AG09309 (cell line): ENCODE measurements at regions not wholly inside any gene's neighbourhood (a gene's known extent, or its start where the extent isn't known, plus 50 kb on each side); places are given as distances from the start of the nearest gene placed in this dataset.

Experiments
- DNase-seq: peaks from one replicate; pipeline ENCODE4 v3.0.0-alpha.2; 2010; ENCODE audit warnings: low read depth
- H3K4me3 ChIP-seq: 2 replicates; pipeline ENCODE4 v1.5.1; 2011; ENCODE audit warnings: mild to moderate bottlenecking, low read depth, low read length, moderate library complexity; ENCODE audit not compliant: control insufficient read depth
- TF ChIP-seq, protein P1 (sequence below): IDR thresholded peaks from 2 replicates; pipeline ENCODE4 v1.5.1; 2011; ENCODE audit warnings: mild to moderate bottlenecking, low read depth, low read length, inconsistent platforms; ENCODE audit not compliant: insufficient read depth, control insufficient read depth; ENCODE audit errors: missing control alignments

DNA sequence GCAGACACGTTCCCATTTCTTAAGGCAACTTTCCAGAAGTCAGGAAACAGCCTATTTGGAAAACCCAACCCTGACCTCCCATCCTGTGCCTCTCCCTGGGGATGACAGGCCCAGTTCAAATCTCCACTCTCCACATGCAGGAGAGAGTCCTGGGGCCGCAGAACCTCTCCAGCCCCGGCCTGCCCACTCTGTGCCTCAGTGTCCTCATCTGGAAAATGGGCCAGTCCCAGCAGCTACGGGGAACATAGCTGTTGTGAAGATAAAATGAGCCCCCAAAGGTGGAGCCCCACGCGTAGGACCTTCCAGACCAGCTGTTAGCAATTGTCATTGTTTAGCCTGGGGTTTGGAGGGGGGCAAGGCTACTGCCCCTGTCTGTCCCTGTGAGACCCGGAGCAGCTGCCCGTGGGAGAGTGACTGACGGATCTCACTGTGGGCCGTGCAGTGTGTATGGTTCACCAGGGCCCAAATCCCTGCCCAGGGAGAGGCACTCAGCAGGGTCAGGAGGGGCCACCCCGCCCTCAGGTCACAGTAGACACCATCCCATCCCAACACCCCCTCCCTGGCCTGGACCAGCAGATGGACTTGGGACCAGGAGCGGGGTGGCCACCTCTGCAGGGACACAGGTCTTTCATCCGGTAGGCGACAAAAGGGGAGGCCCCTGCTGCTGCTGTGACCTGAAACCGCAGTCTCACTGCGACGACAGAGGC lies 145.9 kb downstream of the CTTN start:
- H3K4me3 ChIP-seq, result no peak overlapping the region
- DNase-seq, result no peak
- TF ChIP-seq, protein P1, sequence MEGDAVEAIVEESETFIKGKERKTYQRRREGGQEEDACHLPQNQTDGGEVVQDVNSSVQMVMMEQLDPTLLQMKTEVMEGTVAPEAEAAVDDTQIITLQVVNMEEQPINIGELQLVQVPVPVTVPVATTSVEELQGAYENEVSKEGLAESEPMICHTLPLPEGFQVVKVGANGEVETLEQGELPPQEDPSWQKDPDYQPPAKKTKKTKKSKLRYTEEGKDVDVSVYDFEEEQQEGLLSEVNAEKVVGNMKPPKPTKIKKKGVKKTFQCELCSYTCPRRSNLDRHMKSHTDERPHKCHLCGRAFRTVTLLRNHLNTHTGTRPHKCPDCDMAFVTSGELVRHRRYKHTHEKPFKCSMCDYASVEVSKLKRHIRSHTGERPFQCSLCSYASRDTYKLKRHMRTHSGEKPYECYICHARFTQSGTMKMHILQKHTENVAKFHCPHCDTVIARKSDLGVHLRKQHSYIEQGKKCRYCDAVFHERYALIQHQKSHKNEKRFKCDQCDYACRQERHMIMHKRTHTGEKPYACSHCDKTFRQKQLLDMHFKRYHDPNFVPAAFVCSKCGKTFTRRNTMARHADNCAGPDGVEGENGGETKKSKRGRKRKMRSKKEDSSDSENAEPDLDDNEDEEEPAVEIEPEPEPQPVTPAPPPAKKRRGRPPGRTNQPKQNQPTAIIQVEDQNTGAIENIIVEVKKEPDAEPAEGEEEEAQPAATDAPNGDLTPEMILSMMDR, result no peak

DNA sequence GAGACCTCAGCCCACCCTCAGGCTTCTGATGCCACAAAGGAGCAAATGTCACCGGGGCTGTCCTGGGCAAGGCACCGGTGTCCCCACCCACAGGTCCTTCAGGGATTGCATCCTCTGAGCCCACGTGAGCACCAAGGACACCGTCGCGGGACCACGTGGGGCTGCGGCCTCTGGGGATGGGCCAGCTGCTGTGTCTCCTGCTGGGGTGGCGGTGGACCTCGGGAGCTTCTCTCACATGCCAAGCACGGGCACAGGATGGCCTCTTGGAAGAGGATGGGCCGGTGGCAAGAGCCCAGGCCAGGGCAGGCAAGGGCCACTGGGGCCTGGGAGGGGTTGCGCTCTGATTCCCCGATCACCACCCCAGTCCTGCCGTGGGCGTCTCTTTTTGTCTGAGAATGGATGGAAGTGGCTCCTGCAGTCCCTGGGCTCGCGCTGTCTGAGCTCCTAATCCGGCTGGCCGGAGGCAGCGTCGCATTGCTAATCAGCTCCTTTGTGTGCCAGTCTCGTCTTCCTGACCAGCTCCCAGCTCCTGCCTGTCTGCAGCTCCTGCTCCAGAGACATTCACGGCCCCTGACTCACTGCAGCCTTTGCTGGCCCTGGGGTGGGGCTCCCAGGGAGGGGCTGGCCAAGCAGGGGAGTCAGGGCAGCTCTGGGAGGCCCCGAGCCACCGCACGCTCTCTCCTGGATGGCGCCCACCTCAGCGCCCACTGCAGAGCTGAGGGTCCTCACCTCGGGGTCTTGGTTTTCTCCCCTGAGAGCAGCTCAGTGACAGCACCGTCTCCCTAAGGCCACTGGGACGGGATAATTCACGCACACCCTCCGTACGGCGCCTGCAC lies 146.7 kb downstream of the CTTN start:
- no peak overlapping the region for H3K4me3 ChIP-seq
- TF ChIP-seq, protein P1, result no peak
- no peak for DNase-seq

DNA sequence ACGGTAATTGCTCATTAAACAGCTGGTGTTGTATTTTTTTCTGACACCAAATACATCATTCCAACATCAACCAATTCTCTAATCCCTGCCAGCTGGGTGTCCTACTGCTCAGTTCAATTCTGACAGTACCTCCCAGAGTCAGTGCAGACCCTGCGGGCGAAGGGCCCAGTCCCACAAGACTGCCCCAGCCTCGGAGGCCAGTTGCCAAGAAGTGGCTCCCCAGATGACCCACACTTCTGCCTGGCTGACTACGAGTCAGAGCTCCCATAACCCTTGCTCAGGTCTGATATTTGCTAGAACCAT lies 147.2 kb downstream of the CTTN start:
- no peak overlapping the region for H3K4me3 ChIP-seq
- TF ChIP-seq, protein P1, result no peak
- DNase-seq, result no peak

DNA sequence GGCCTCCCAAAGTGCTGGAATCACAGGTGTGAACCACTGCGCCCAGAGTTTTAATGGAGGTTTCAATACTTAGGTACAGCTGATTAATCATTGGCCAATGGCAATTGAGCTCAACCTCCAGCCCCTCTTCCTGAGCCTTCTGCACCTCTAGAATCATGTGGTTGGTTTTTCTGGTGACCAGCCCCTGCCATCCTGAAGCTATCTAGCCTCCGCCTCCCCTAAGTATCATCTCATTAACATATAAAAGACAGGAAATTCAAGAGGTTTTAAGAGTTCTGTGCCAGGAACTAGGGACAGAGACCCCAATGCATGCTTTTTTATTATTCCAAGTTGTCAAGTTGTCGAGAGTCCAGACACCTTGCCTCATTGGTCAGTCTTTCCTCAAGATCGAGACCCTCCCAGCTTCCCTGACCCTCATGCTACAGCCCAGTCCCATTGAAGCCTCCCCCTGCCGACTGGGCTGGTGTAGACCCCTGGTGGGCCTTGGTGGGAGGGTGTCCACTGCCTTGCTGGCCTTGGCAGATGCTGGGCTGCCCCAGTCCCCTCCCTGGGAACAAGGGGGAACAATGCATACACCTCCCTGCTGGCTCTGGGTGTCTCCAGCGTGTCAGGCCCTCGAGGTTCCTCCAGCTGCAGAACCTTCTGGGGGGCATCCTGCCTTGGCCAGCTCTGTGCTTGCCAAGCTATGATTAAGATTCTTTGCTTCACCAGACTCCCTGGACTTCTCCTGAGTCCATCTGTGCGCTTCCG lies 148.0 kb downstream of the CTTN start:
- TF ChIP-seq, protein P1, result no peak
- no peak overlapping the region for H3K4me3 ChIP-seq
- no peak for DNase-seq

DNA sequence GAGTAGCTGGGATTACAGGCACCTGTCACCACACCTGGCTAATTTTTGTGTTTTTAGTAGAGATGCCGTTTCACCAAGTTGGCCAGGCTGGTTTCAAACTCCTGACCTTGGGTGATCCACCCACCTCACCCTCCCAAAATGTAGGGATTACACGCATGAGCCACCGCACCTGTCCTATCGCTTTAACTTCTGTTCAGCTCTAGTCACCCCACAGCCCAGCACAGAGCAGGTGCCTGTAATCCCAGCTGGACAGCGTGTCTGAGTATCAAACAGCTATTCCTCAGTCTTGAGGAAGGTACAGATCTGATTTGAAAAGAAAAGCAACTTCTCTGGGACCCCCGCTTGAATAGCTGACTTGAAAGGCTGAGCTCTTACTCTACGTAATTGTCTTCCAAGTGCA lies 149.1 kb downstream of the CTTN start:
- H3K4me3 ChIP-seq, result no peak overlapping the region
- no peak for DNase-seq
- TF ChIP-seq, protein P1, result no peak

DNA sequence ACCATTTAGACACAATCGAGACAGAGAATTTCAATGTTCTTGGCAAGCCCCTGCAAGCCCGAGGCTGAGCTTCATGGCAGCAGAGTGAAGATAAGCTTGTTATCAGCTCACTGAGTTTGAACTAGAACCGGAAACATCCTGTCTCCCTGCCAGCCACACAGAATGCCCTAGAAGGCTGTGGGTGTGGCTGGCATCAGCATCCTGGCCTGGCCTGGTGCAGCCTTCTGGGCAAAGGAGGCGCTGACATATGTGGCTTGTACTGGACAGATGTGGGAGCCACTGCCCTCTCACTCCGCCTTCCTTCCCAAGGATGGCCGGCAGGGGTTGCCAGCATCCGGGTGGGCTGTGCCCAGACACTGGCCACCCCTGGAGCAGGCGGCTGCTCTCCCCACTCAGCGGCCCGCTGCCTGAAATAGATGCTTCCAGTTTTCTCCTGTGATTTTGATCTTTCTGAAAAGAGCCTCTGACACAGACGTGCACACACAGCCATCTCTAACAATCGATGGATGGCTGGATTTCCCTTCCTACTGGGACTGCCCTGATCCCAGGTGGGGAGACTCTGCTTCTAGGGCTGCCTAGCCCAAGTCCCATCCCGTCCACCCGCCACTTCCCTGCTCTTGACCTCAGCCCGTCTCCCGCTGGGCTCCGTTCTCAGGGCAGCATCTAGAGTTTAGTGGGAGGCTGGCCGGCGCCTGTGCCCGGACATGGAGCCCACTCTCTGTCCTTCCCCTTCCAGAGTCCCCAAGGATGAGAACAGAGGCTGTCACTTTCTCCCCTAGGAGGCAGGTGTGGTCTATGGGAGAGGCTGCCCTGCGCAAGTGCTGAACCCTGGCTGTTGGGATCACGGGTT lies 149.7 kb downstream of the CTTN start:
- no peak overlapping the region for H3K4me3 ChIP-seq
- TF ChIP-seq, protein P1, result no peak
- DNase-seq, result no peak
